ENCODE measurements at regions not wholly inside any gene's neighbourhood (a gene's known extent, or its start where the extent isn't known, plus 50 kb on each side); places are given as distances from the start of the nearest gene placed in this dataset.
"Not testable (repeated sequence)": the region's sequence is repeated elsewhere in the genome, so short reads cannot be mapped to it uniquely, and the experiment has no call there.

GRCh38 chr11:87623531-87624365 is 551.5 kb downstream of the RAB38 start:
- DNase-seq, result not testable (repeated sequence)

GRCh38 chr11:87616511-87616910 is 558.7 kb downstream of the RAB38 start:
- no peak for DNase-seq

- DNase-seq, result no peak
Observed at GRCh38 chr11:87604350-87604749, 566.6 kb downstream of the TMEM135 start.

GRCh38 chr11:87603887-87604286 is 566.2 kb downstream of the TMEM135 start:
- no peak for DNase-seq

DNA sequence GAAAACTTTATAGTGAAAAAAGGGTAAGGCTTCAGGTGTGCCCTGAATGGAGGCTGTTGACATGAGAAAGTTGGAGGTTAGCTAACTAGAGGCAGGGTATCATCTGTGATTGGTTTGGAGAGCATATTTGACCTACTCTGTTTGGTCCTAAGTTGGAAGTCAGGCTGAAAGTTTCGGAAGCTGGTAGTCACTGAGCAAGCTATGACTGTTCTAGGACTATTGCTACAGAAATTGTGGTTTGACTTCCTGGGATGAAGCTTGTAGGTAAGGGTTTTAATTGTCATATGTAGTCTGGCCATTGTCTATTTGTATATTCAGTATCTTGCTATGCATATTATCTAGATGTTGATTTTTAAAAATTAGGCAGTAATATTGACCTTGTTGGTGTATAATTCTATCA is 565.0 kb downstream of the TMEM135 start:
- DNase-seq, result no peak

GRCh38 chr11:87600938-87601337 is 563.2 kb downstream of the TMEM135 start:
- no peak for DNase-seq

DNA sequence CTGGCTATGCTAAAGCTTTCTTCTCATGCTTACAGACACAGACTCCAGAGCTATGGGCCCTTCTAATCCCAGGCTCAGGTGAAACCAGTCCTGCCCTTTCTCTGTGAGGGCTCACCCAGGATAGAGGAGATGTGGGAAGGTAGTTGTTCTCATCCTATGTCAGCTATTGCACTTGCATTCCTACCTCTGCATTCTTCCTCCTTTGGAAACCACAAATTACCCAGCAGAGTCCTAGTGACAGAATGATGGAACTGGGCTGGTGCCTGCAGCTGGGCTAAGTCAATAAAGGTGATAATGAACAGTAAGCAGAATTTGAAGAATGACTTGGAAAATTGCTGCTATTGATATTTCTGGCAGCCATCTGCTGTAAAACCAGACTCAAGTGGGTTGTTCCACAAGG is 560.0 kb downstream of the TMEM135 start:
- DNase-seq, result no peak

DNA sequence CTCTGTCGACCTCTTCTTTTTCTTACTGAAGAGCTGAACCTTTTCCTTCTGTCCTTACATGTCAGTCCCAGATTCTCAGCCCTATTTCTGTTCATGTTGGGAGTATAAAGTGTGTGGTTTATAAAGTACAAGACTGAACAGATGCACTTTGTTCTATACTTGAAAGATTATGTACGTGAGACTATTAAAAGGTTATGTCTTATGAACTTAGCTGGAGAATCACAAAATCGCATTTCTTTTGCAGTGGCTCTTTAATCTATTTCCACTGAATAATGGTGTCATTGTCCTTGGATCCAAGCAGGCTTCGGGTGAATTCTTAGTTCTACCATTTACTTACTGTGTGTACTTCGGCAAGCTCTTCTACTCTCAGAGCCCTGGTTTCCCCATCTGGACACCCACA is 558.4 kb downstream of the TMEM135 start:
- DNase-seq, result no peak

GRCh38 chr11:87589082-87589481 is 551.3 kb downstream of the TMEM135 start:
- no peak for DNase-seq

DNA sequence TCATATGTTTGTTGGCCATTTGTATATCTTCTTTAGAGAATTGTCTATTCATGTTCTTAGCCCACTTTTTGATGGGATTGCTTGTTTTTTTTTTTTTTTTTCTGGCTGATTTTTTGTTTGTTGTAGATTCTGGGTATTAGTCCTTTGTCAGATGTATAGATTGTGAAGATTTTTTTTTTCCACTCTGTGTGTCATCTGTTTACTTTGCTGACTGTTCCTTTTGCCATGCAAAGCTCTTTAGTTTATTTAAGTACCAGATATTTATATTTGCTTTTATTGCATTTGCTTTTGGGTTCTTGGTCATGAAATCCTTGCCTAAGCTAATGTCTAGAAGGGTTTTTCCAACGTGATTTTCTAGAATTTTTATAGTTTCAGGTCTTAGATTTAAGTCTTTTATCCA is 547.9 kb downstream of the TMEM135 start:
- DNase-seq, result not testable (repeated sequence)

- DNase-seq, result no peak
Observed at GRCh38 chr11:87583931-87584330, 546.2 kb downstream of the TMEM135 start.

GRCh38 chr11:87575088-87575487 is 537.4 kb downstream of the TMEM135 start:
- DNase-seq, result no peak

- DNase-seq, result no peak
Observed at GRCh38 chr11:87574193-87574592, 536.5 kb downstream of the TMEM135 start.

GRCh38 chr11:87573708-87574107 is 536.0 kb downstream of the TMEM135 start:
- no peak for DNase-seq

GRCh38 chr11:87572881-87573280 is 535.1 kb downstream of the TMEM135 start:
- DNase-seq, result no peak

- no peak for DNase-seq
Observed at GRCh38 chr11:87560352-87560751, 522.6 kb downstream of the TMEM135 start.

- DNase-seq, result not testable (repeated sequence)
Observed at GRCh38 chr11:87559852-87560251, 522.1 kb downstream of the TMEM135 start.

- DNase-seq, result no peak
Observed at GRCh38 chr11:87555101-87555500, 517.4 kb downstream of the TMEM135 start.

DNA sequence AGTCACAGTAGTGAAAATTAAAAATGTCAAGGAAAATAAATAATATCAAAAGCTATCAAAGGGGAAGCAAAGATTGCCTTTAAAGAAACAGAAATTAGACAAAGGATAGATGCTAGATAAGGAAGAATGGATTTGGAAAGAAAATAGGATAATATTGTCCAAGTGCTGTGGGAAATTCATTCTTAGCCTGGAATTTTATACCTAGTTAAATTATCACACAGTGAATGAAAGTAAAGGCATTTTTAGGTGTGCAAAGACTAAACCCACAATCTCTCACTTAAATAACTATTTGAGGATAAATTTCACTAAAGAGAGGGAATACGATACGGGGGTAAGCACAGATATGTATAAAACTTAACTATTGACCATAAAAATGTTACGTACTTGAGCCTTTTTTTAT is 511.1 kb downstream of the TMEM135 start:
- DNase-seq, result no peak

- DNase-seq, result no peak
Observed at GRCh38 chr11:87545858-87546257, 508.1 kb downstream of the TMEM135 start.

DNA sequence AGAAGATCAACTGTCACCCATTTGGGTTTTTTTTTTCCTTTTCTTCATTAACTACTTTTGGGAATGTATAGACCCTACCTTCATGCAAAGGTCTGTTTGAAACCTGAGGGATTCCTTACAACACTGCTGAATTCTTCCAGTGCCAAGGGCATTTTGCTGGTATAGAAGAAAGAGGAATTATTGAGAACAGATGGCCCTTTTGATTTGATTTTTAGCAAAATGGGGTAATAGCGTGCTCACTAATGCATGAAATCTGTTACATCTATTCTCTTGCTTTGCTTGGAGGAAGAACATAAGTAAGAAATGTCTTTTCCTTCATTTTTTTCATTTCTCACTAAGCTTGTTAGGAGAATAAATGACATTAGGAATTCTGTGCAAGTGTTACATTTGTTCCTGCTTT is 501.9 kb downstream of the TMEM135 start:
- DNase-seq, result no peak

DNA sequence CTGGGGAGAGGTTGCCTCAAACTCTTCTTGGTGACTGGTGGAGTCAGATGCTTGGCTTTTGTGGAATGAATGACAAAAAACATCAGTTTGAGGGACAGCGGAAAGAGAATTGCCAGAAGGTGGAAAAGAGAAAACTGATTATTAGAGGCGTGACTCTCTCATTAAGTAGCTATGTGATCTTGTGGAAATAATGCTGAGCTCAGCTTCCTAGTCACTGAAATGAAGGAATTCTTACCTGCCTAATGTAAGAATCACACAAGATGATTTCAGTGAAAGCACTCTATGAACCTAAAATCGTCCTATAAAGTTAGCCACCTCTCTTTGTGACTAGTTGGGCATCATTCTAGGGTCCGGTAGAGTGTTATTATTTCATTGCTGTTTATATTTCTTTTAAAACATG is 498.8 kb downstream of the TMEM135 start:
- DNase-seq, result no peak

GRCh38 chr11:87536016-87536415 is 498.3 kb downstream of the TMEM135 start:
- no peak for DNase-seq

- DNase-seq, result no peak
Observed at GRCh38 chr11:87535513-87535912, 497.8 kb downstream of the TMEM135 start.

DNA sequence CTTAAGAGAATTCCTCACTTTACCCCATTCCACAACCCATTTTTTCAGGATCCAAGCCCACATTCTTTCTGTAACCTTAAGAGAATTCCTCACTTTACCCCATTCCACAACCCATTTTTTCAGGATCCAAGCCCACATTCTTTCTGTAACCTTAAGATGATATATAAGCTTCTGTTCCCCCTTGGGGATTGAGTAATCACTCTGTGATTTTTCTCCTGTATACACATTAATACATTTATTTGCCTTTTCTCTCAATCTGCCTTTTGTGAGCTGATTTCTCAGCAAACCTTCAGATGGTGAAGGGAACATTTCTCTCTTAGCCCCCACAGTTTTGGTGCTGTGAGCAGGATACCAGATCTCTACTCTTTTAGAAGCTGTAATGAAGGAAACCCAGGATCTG is 494.1 kb downstream of the TMEM135 start:
- not testable (repeated sequence) for DNase-seq
